A549 (cell line): ENCODE measurements at regions not wholly inside any gene's neighbourhood (a gene's known extent, or its start where the extent isn't known, plus 50 kb on each side); places are given as distances from the start of the nearest gene placed in this dataset.

Source experiments
- ATAC-seq, 2 experiments: fragments of 200-7000 bp in 1 of 2; fragments of >200 bp in 1 of 2; cut with Nextera tagmentation in 1 of 2; cut with Tn5 transposase in 1 of 2; 3 replicates each; pipeline versions ENCODE4 v1.8.0 to v1.9.1; 2018 to 2020; ENCODE audit warnings: mild to moderate bottlenecking in 1 of 2, moderate library complexity in 1 of 2
- CTCF ChIA-PET: fragments of 300-600 bp; sonication (Branson Sonifier 250); formaldehyde crosslinking; extraction: SDS; loops from one replicate; lab custom pipeline; 2021; ENCODE audit warnings: antibody characterized with exemption, inconsistent platforms; lab: Yijun Ruan, JAX
- POLR2A ChIA-PET: fragments of 350-600 bp; formaldehyde crosslinking; extraction: SDS; loops from one replicate; lab custom pipeline; 2021; ENCODE audit warnings: antibody characterized with exemption, inconsistent platforms; lab: Yijun Ruan, JAX
- DNase-seq, 2 experiments: peaks; one replicate each; pipeline versions ENCODE4 v3.0.0 to v3.0.0-alpha.2; 2011 to 2016; ENCODE audit warnings: low read depth in 1 of 2, low spot score in 1 of 2
- FAIRE-seq: peaks from 2 replicates; lab custom pipeline; 2011; peaks lifted over from hg19 to GRCh38; lab: Jason Lieb, UNC
- H3K27ac ChIP-seq, 2 experiments: fragments of >200 bp; sonication (Bioruptor Twin); formaldehyde crosslinking; 3 replicates each; pipeline ENCODE4 v1.5.1; 2016 to 2017
- H3K4me1 ChIP-seq: fragments of >200 bp; sonication (Bioruptor Twin); formaldehyde crosslinking; 3 replicates; pipeline ENCODE4 v1.6.1; 2016
- H3K4me2 ChIP-seq: fragments of >200 bp; sonication (Bioruptor Twin); formaldehyde crosslinking; 3 replicates; pipeline ENCODE4 v1.6.1; 2016
- H3K4me3 ChIP-seq: fragments of >200 bp; sonication (Bioruptor Twin); formaldehyde crosslinking; 3 replicates; pipeline ENCODE4 v1.5.1; 2016
- H3K9me3 ChIP-seq: fragments of >200 bp; sonication (Bioruptor Twin); formaldehyde crosslinking; 3 replicates; pipeline ENCODE4 v1.6.1; 2016
- BHLHE40 ChIP-seq: IDR thresholded peaks from 2 replicates; pipeline ENCODE4 v1.6.1; 2012; ENCODE audit warnings: low read depth, low read length, inconsistent platforms
- CBX2 ChIP-seq: fragments of 200-600 bp; sonication (generic); IDR thresholded peaks from 2 replicates; pipeline ENCODE4 v1.6.1; 2016; ENCODE audit warnings: low read depth, mild to moderate bottlenecking, borderline replicate concordance
- CBX8 ChIP-seq: fragments of 200-600 bp; sonication (generic); IDR thresholded peaks from 2 replicates; pipeline ENCODE4 v1.6.1; 2016
- EP300 ChIP-seq, 2 experiments: fragments of >200 bp; sonication (Bioruptor Twin); formaldehyde crosslinking; IDR thresholded peaks; 2 replicates in 1 of 2; 3 replicates in 1 of 2; pipeline ENCODE4 v1.6.1; 2016 to 2017
- FOSB ChIP-seq: fragments of 250-450 bp; sonication (Bioruptor Pico); IDR thresholded peaks from 2 replicates; pipeline ENCODE4 v1.5.0; 2020; ENCODE audit warnings: mild to moderate bottlenecking, moderate library complexity
- HES2 ChIP-seq: fragments of >200 bp; sonication (Bioruptor Twin); formaldehyde crosslinking; IDR thresholded peaks from 2 replicates; pipeline ENCODE4 v1.6.1; 2016
- HOXA7 ChIP-seq: fragments of 250-450 bp; sonication (Bioruptor Pico); IDR thresholded peaks from 2 replicates; pipeline ENCODE4 v1.5.0; 2020; ENCODE audit warnings: mild to moderate bottlenecking, moderate library complexity
- HOXB13 ChIP-seq: fragments of 250-450 bp; sonication (Bioruptor Pico); IDR thresholded peaks from 2 replicates; pipeline ENCODE4 v1.5.0; 2020; ENCODE audit warnings: low read depth, mild to moderate bottlenecking, moderate library complexity
- HOXB5 ChIP-seq: fragments of 250-450 bp; sonication (Bioruptor Pico); IDR thresholded peaks from 2 replicates; pipeline ENCODE4 v1.5.0; 2020; ENCODE audit warnings: mild to moderate bottlenecking, moderate library complexity
- JUN ChIP-seq, 2 experiments: fragments of >200 bp; sonication (Bioruptor Twin); formaldehyde crosslinking; IDR thresholded peaks; 2 replicates in 1 of 2; 3 replicates in 1 of 2; pipeline ENCODE4 v1.6.1; 2016 to 2017
- KDM1A ChIP-seq: fragments of 200-600 bp; sonication (generic); IDR thresholded peaks from 2 replicates; pipeline ENCODE4 v1.6.1; 2016; ENCODE audit warnings: low read depth, mild to moderate bottlenecking
- KDM5A ChIP-seq: fragments of 200-600 bp; sonication (generic); IDR thresholded peaks from 2 replicates; pipeline ENCODE4 v1.6.1; 2016; ENCODE audit warnings: antibody characterized with exemption, mild to moderate bottlenecking
- NPAS2 ChIP-seq: fragments of 250-450 bp; sonication (Bioruptor Pico); IDR thresholded peaks from 2 replicates; pipeline ENCODE4 v1.8.0; 2022; ENCODE audit warnings: mild to moderate bottlenecking, moderate library complexity, borderline replicate concordance
- RAD21 ChIP-seq, 2 experiments: fragments of >200 bp in 1 of 2; sonication (Bioruptor Twin) in 1 of 2; formaldehyde crosslinking in 1 of 2; IDR thresholded peaks in 1 of 2; conservative IDR thresholded peaks in 1 of 2; 2 replicates in 1 of 2; 3 replicates in 1 of 2; pipeline ENCODE4 v1.6.1; 2012 to 2018; ENCODE audit warnings: inconsistent platforms in 1 of 2
- SMC3 ChIP-seq: fragments of >200 bp; sonication (Bioruptor Twin); formaldehyde crosslinking; IDR thresholded peaks from 3 replicates; pipeline ENCODE4 v1.6.1; 2018; ENCODE audit warnings: inconsistent platforms
- ZFP36 ChIP-seq: fragments of 450-650 bp; IDR thresholded peaks from 2 replicates; pipeline ENCODE4 v1.6.1; 2014; ENCODE audit warnings: borderline replicate concordance; ENCODE audit not compliant: partially characterized antibody
- WGBS: methylation state at CpG from one replicate; pipeline ENCODE4 v1.1.6; 2017; ENCODE audit errors: missing lambda C conversion rate; 5-methylcytosine and 5-hydroxymethylcytosine counted together
- TF ChIP-seq, protein P1 (sequence below): fragments of 250-450 bp; sonication (Bioruptor Pico); IDR thresholded peaks from 2 replicates; pipeline ENCODE4 v1.5.0; 2020; ENCODE audit warnings: low read depth, mild to moderate bottlenecking, moderate library complexity
- TF ChIP-seq, protein P2 (sequence below): fragments of >200 bp; sonication (Bioruptor Twin); formaldehyde crosslinking; IDR thresholded peaks from 3 replicates; pipeline ENCODE4 v1.6.1; 2016

GRCh38 chr1:220366269-220366668, 94.0 kb upstream of the RAB3GAP2 start:
- ATAC-seq (no peak), FAIRE-seq (no peak), DNase-seq (no peak)
- Histone ChIP-seq H3K4me1 (no peaks in the 10 kb centered on the region), H3K9me3 (no peaks in the 10 kb centered on the region), H3K27ac (no peak overlapping the region), H3K4me2 (no peak overlapping the region), H3K4me3 (no peak overlapping the region)
- ChIA-PET CTCF (interaction anchor here (1.7 kb wide), 1 partner anchor 410 kb away, joined by 5 read pairs; no protein-coding TSS in a partner anchor), POLR2A (no interaction called here)
- WGBS = 24% methylated on average over 2 of the region's 2 CpGs
- TF ChIP-seq CBX8 (no peak), HOXA7 (CRISPR knock-in tag) (no peak), KDM1A (no peak), HES2 (no peak), ZFP36 (no peak), HOXB13 (no peak), RAD21 (conservative IDR thresholded peaks at IDR 0.05 in 1 of 2, IDR thresholded peaks at IDR 0.05 in 1 of 2) (no peak), EP300 (IDR thresholded peaks at IDR 0.05) (no peak)
- TF ChIP-seq, protein P1, sequence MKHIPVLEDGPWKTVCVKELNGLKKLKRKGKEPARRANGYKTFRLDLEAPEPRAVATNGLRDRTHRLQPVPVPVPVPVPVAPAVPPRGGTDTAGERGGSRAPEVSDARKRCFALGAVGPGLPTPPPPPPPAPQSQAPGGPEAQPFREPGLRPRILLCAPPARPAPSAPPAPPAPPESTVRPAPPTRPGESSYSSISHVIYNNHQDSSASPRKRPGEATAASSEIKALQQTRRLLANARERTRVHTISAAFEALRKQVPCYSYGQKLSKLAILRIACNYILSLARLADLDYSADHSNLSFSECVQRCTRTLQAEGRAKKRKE (CRISPR knock-in tag) = no peak

DNA sequence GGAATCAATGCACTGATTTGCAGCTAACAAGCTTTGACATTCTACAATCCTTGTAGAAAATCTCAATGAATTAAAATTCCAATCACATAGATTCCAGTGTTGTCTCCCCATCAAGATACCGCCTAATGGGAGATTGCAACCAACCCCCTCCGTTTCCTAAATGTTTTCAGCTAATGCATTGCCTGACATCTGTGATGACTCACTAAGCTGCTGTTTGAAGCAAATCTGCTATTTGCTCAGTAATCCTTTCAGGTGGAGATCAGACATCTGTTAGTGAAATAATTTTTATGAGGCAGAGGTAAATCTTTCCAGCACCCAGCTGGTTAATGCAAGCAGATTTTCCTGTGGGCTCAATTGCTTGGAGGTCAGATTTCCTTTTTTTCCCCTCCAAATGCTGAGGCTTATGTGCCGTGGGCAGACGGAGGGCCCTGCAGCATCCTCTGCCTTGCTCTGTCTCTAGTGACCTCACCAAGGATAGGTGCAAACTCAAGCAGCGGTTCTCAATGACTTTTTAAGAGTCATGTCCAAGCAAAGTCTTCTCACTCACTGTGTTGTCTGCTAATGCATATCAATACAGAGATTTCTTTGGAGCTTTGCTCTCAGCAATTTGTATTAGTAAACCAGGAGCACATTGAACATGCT, 91.1 kb upstream of the RAB3GAP2 start:
- POLR2A ChIA-PET = no interaction called here
- Histone ChIP-seq H3K27ac (no peak overlapping the region), H3K4me3 (no peak overlapping the region), H3K9me3 (no peaks in the 10 kb centered on the region), H3K4me2 (no peak overlapping the region), H3K4me1 (no peaks in the 10 kb centered on the region)
- CTCF ChIA-PET = no interaction called here
- DNase-seq (no peak), ATAC-seq (no peak), FAIRE-seq (no peak)
- TF ChIP-seq KDM1A = no peak
- no peak for TF ChIP-seq HES2
- TF ChIP-seq FOSB (CRISPR knock-in tag) = no peak
- TF ChIP-seq NPAS2 (CRISPR knock-in tag) = no peak
- WGBS = 47% methylated on average over 5 of the region's 5 CpGs

DNA sequence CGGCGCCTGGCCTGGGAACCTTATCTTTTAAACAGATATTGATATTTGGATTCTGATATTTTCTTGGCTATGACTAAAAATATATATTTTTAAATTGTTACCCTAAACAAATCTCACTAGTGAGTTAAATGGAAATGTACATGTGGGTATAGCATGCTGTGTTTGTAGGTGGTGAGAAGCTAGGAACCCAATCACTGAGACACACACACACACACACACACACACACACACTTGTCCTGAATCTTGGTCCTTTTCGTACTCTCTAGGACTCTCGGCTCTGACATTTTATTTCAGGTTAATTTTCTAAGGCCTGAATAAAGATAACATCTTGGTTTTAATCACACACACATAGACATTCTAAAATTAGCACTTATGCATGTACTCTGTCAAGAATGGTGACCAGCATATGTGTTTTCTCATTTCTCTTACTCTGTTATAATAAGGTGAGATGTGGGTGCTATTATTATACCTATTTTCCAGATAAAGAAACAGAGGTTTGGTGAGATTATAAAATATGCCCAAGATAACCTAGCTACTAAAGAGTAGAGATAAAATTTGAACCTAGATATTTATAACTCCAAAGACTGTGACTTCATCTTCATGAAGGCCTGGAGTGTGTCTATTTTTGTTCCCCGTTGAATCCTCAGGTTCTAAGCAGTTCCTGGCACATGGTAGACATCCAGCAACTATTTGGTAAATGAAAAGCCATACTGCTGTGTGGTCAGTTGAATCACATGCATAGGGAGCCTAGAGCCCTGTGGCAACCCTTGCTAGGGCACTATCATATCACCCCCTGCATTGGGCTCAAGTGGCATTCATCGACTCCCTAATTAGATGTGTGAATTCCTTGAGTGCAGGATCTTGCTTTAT, 85.0 kb upstream of the RAB3GAP2 start:
- TF ChIP-seq SMC3 (no peak), HOXB5 (CRISPR knock-in tag) (no peak), JUN (IDR thresholded peaks at IDR 0.05) (no peak), KDM5A (no peak)
- TF ChIP-seq, all 56 proteins: peak for 0
- Histone ChIP-seq H3K4me3 (no peak overlapping the region), H3K9me3 (no peaks in the 10 kb centered on the region), H3K4me2 (no peak overlapping the region), H3K4me1 (no peaks in the 10 kb centered on the region), H3K27ac (no peak overlapping the region)
- POLR2A ChIA-PET = no interaction called here
- ATAC-seq = no peak
- WGBS = 70% methylated on average over 6 of the region's 6 CpGs
- DNase-seq = no peak
- FAIRE-seq = no peak
- CTCF ChIA-PET = no interaction called here

GRCh38 chr1:220353229-220354012, 81.2 kb upstream of the RAB3GAP2 start:
- WGBS = 63% methylated on average over 24 of the region's 24 CpGs
- ChIA-PET POLR2A (no interaction called here), CTCF (no interaction called here)
- Histone ChIP-seq H3K4me1 (no peaks in the 10 kb centered on the region), H3K4me2 (no peak overlapping the region), H3K4me3 (no peak overlapping the region), H3K27ac (no peak overlapping the region), H3K9me3 (no peaks in the 10 kb centered on the region)
- TF ChIP-seq, protein P2, sequence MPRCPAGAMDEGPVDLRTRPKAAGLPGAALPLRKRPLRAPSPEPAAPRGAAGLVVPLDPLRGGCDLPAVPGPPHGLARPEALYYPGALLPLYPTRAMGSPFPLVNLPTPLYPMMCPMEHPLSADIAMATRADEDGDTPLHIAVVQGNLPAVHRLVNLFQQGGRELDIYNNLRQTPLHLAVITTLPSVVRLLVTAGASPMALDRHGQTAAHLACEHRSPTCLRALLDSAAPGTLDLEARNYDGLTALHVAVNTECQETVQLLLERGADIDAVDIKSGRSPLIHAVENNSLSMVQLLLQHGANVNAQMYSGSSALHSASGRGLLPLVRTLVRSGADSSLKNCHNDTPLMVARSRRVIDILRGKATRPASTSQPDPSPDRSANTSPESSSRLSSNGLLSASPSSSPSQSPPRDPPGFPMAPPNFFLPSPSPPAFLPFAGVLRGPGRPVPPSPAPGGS = no peak
- TF ChIP-seq ZFP36 = no peak
- TF ChIP-seq BHLHE40 = no peak
- no peak for TF ChIP-seq CBX2
- FAIRE-seq (no peak), ATAC-seq (peak; percentile 75 to 80; a peak in 5 of 6 replicates), DNase-seq (no peak)
